ENCODE measurements at regions not wholly inside any gene's neighbourhood (a gene's known extent, or its start where the extent isn't known, plus 50 kb on each side); places are given as distances from the start of the nearest gene placed in this dataset.

- DNase-seq (ENCODE audit: low read depth), result no peak
- Histone ChIP-seq H3K36me3 (ENCODE audit: insufficient read depth, low read length) (no peaks in the 10 kb centered on the region), H3K27ac (ENCODE audit: low read depth, low read length) (no peak overlapping the region), H3K79me2 (ENCODE audit: insufficient read depth, low read length) (no peaks in the 10 kb centered on the region), H2AFZ (ENCODE audit: low read depth, low read length) (no peak overlapping the region), H3K9me3 (ENCODE audit: insufficient read depth, low read depth, low read length) (no peaks in the 10 kb centered on the region), H4K20me1 (ENCODE audit: insufficient read depth, low read length) (no peaks in the 10 kb centered on the region), H3K4me1 (ENCODE audit: insufficient read depth, low read length) (no peaks in the 10 kb centered on the region), H3K4me3 (ENCODE audit: insufficient read depth, low read depth, low read length) (no peak overlapping the region), H3K4me2 (ENCODE audit: low read length) (no peak overlapping the region), H3K27me3 (ENCODE audit: insufficient read depth, low read length) (no peaks in the 10 kb centered on the region), H3K9ac (ENCODE audit: low read length) (no peak overlapping the region)
- Mint-ChIP-seq H3K4me1 (ENCODE audit: low read depth, unreplicated experiment) (no peaks in the 10 kb centered on the region), H3K4me3 (ENCODE audit: unreplicated experiment) (no peak overlapping the region), H3K9me3 (ENCODE audit: unreplicated experiment) (peaks cover 1% of the 10 kb centered on the region), H3K27me3 (ENCODE audit: low read depth, unreplicated experiment) (peaks cover 24% of the 10 kb centered on the region), H3K36me3 (ENCODE audit: low read depth, unreplicated experiment) (no peaks in the 10 kb centered on the region), H3K27ac (ENCODE audit: unreplicated experiment) (no peak overlapping the region)
- FAIRE-seq, result no peak
- no peak for TF ChIP-seq EZH2 (IDR thresholded peaks at IDR 0.05; ENCODE audit: insufficient read depth, low read length)
- no peak for TF ChIP-seq CTCF (IDR thresholded peaks at IDR 0.05; ENCODE audit: insufficient read depth, low read depth, low read length)
Observed at GRCh38 chr15:93479715-93480114, 390.7 kb upstream of the RGMA start.

GRCh38 chr15:93478947-93479346 is 389.9 kb upstream of the RGMA start:
- no peak overlapping the region for H3K4me2 ChIP-seq (ENCODE audit: low read length)
- DNase-seq (ENCODE audit: low read depth), result no peak

GRCh38 chr15:93477721-93478120 is 388.7 kb upstream of the RGMA start:
- Histone ChIP-seq H2AFZ (ENCODE audit: low read depth, low read length) (no peak overlapping the region), H3K27me3 (ENCODE audit: insufficient read depth, low read length) (no peaks in the 10 kb centered on the region), H3K79me2 (ENCODE audit: insufficient read depth, low read length) (no peaks in the 10 kb centered on the region), H3K27ac (ENCODE audit: low read depth, low read length) (no peak overlapping the region), H3K9me3 (ENCODE audit: insufficient read depth, low read depth, low read length) (no peaks in the 10 kb centered on the region), H4K20me1 (ENCODE audit: insufficient read depth, low read length) (no peaks in the 10 kb centered on the region), H3K4me3 (ENCODE audit: insufficient read depth, low read depth, low read length) (no peak overlapping the region), H3K4me2 (ENCODE audit: low read length) (no peak overlapping the region), H3K36me3 (ENCODE audit: insufficient read depth, low read length) (no peaks in the 10 kb centered on the region), H3K4me1 (ENCODE audit: insufficient read depth, low read length) (no peaks in the 10 kb centered on the region), H3K9ac (ENCODE audit: low read length) (no peak overlapping the region)
- no peak for TF ChIP-seq CTCF (IDR thresholded peaks at IDR 0.05; ENCODE audit: insufficient read depth, low read depth, low read length)
- TF ChIP-seq EZH2 (IDR thresholded peaks at IDR 0.05; ENCODE audit: insufficient read depth, low read length), result no peak
- DNase-seq (ENCODE audit: low read depth) (no peak), FAIRE-seq (no peak)
- no peak overlapping the region for H3K4me3 Mint-ChIP-seq (ENCODE audit: unreplicated experiment)
- no peak overlapping the region for H3K27ac Mint-ChIP-seq (ENCODE audit: unreplicated experiment)
- no peaks in the 10 kb centered on the region for H3K4me1 Mint-ChIP-seq (ENCODE audit: low read depth, unreplicated experiment)
- peaks cover 26% of the 10 kb centered on the region for H3K27me3 Mint-ChIP-seq (ENCODE audit: low read depth, unreplicated experiment)
- H3K9me3 Mint-ChIP-seq (ENCODE audit: unreplicated experiment), result peaks cover 1% of the 10 kb centered on the region
- H3K36me3 Mint-ChIP-seq (ENCODE audit: low read depth, unreplicated experiment), result no peaks in the 10 kb centered on the region

More at GRCh38 chr15:93478947-93479346, 389.9 kb upstream of the RGMA start:
- FAIRE-seq, result no peak
- Histone ChIP-seq H3K27me3 (ENCODE audit: insufficient read depth, low read length) (no peaks in the 10 kb centered on the region), H3K79me2 (ENCODE audit: insufficient read depth, low read length) (no peaks in the 10 kb centered on the region), H3K9me3 (ENCODE audit: insufficient read depth, low read depth, low read length) (no peaks in the 10 kb centered on the region), H3K27ac (ENCODE audit: low read depth, low read length) (no peak overlapping the region), H4K20me1 (ENCODE audit: insufficient read depth, low read length) (no peaks in the 10 kb centered on the region), H3K4me1 (ENCODE audit: insufficient read depth, low read length) (no peaks in the 10 kb centered on the region), H2AFZ (ENCODE audit: low read depth, low read length) (no peak overlapping the region), H3K4me3 (ENCODE audit: insufficient read depth, low read depth, low read length) (no peak overlapping the region), H3K36me3 (ENCODE audit: insufficient read depth, low read length) (no peaks in the 10 kb centered on the region), H3K9ac (ENCODE audit: low read length) (no peak overlapping the region)
- Mint-ChIP-seq H3K27ac (ENCODE audit: unreplicated experiment) (no peak overlapping the region), H3K27me3 (ENCODE audit: low read depth, unreplicated experiment) (peaks cover 23% of the 10 kb centered on the region), H3K4me1 (ENCODE audit: low read depth, unreplicated experiment) (no peaks in the 10 kb centered on the region), H3K36me3 (ENCODE audit: low read depth, unreplicated experiment) (no peaks in the 10 kb centered on the region), H3K9me3 (ENCODE audit: unreplicated experiment) (peaks cover 1% of the 10 kb centered on the region), H3K4me3 (ENCODE audit: unreplicated experiment) (no peak overlapping the region)
- TF ChIP-seq EZH2 (IDR thresholded peaks at IDR 0.05; ENCODE audit: insufficient read depth, low read length), result no peak
